ENCODE measurements at regions not wholly inside any gene's neighbourhood (a gene's known extent, or its start where the extent isn't known, plus 50 kb on each side); places are given as distances from the start of the nearest gene placed in this dataset.

DNA sequence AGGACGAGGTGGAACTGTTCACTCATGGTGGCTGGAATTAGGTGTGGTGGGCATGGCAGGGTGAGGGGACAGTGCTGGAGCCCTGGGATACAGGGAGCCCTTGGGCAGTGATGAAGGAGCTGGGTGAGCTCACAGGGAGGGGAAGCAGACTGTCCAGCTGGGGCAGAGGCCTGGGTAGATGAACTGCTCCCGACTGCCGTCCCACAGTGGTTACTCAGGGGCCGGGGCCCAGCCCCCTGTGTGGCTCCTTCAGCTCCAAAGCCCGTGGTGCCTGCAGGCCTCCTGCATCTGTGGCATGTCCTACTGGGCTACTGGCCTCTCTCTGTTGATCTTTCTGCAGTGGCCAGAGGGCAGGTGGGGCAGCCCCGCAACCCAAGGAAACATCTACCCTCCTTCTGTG is 661.1 kb downstream of the NPHP4 start:
- ATAC-seq (peak in 1 of 4 donors; percentile 26), DNase-seq (no peak)
- Histone ChIP-seq H3K36me3 (no peaks in the 10 kb centered on the region), H3K4me3 (no peak overlapping the region), H3K27ac (no peak overlapping the region), H3K27me3 (no peaks in the 10 kb centered on the region), H3K4me1 (no peaks in the 10 kb centered on the region), H3K9me3 (no peaks in the 10 kb centered on the region)
- TF ChIP-seq POLR2A (IDR thresholded peaks at IDR 0.05): no peak
- TF ChIP-seq, protein P1, sequence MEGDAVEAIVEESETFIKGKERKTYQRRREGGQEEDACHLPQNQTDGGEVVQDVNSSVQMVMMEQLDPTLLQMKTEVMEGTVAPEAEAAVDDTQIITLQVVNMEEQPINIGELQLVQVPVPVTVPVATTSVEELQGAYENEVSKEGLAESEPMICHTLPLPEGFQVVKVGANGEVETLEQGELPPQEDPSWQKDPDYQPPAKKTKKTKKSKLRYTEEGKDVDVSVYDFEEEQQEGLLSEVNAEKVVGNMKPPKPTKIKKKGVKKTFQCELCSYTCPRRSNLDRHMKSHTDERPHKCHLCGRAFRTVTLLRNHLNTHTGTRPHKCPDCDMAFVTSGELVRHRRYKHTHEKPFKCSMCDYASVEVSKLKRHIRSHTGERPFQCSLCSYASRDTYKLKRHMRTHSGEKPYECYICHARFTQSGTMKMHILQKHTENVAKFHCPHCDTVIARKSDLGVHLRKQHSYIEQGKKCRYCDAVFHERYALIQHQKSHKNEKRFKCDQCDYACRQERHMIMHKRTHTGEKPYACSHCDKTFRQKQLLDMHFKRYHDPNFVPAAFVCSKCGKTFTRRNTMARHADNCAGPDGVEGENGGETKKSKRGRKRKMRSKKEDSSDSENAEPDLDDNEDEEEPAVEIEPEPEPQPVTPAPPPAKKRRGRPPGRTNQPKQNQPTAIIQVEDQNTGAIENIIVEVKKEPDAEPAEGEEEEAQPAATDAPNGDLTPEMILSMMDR (IDR thresholded peaks at IDR 0.05): no peak
- WGBS (ENCODE audit: insufficient coverage, low coverage, low lambda C conversion rate, missing lambda C conversion rate): 100% methylated on average over 1 of the region's 6 CpGs
- intact Hi-C loops (cut with DNase I): no loop called here

- Histone ChIP-seq H3K4me1 (no peaks in the 10 kb centered on the region), H3K4me3 (no peak overlapping the region), H3K36me3 (no peaks in the 10 kb centered on the region), H3K27ac (no peak overlapping the region), H3K27me3 (no peaks in the 10 kb centered on the region), H3K9me3 (no peaks in the 10 kb centered on the region)
- no peak for DNase-seq
- intact Hi-C loops (cut with DNase I): no loop called here
- ATAC-seq: no peak
- TF ChIP-seq, protein P1 (IDR thresholded peaks at IDR 0.05): no peak
- TF ChIP-seq POLR2A (IDR thresholded peaks at IDR 0.05): no peak
- 41% methylated on average over 6 of the region's 6 CpGs for WGBS (ENCODE audit: insufficient coverage, low coverage, low lambda C conversion rate, missing lambda C conversion rate)
These were observed 663.0 kb downstream of the NPHP4 start for GRCh38 chr1:5329068-5329739.

DNA sequence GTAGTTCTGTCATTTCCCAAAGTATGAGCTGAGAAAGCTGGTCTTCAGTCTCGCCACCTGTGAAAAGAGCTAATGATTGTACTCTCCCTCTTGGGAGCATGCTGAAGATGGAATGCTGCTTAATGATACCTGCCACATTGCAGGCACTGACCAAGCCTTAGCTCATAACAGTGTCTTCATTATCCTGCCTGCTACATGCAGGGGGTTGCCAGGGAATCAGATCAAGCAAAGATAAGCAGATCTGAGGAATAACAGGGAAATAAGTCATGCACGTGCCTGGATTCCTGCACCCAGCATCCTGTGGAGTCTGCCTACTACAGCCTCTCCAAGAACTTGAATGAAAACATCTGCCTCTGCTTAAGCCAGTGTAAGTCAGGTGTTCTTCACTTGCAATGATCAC is 667.3 kb downstream of the NPHP4 start:
- ATAC-seq: no peak
- intact Hi-C loops (cut with DNase I): no loop called here
- Histone ChIP-seq H3K27me3 (no peaks in the 10 kb centered on the region), H3K4me1 (no peaks in the 10 kb centered on the region), H3K36me3 (no peaks in the 10 kb centered on the region), H3K27ac (no peak overlapping the region), H3K9me3 (no peaks in the 10 kb centered on the region), H3K4me3 (no peak overlapping the region)
- 33% methylated on average over 2 of the region's 2 CpGs for WGBS (ENCODE audit: insufficient coverage, low coverage, low lambda C conversion rate, missing lambda C conversion rate)
- TF ChIP-seq, protein P1 (IDR thresholded peaks at IDR 0.05): no peak
- DNase-seq: no peak

DNA sequence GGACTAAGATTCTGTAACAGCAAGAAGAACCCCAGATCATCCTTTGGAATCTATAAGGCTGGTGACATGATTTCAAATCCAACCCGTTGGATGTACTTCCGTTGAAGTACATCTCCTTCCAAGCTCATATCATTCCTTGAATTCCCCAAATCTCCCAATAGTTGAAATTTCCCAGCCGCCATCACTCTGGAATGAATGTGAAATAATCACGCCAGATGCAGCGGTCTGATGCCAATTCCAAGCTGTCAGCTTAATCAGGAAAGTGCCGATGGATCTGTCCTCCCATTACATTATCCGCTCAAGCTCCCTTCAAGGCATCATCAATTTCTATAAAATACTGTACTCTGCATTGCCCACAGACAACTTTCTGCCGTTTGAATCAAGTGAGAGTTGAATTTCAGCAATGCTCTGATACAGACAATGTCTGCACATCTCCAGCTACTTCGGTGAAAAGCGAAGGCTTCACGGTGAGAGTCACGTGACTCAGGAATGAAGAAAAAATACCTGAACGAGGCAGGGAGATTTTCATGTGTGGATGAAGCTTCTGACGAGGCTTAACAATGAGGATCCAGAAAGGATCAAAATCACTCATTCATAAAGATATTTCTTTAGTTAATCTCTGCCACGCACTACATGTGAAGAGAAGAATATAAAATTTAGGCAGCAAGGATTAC is 663.9 kb downstream of the AJAP1 start:
- intact Hi-C loops (cut with DNase I): no loop called here
- no peak for ATAC-seq
- no peak for TF ChIP-seq POLR2A (IDR thresholded peaks at IDR 0.05)
- 63% methylated on average over 13 of the region's 15 CpGs for WGBS (ENCODE audit: insufficient coverage, low coverage, low lambda C conversion rate, missing lambda C conversion rate)
- H3K4me3 ChIP-seq: no peak overlapping the region
- H3K27ac ChIP-seq: no peak overlapping the region
- H3K36me3 ChIP-seq: no peaks in the 10 kb centered on the region
- H3K27me3 ChIP-seq: no peaks in the 10 kb centered on the region
- H3K9me3 ChIP-seq: no peaks in the 10 kb centered on the region
- no peak for DNase-seq
- H3K4me1 ChIP-seq: no peaks in the 10 kb centered on the region

GRCh38 chr1:5317391-5317790 is 663.0 kb downstream of the AJAP1 start:
- ATAC-seq (no peak), DNase-seq (no peak)
- no peak for TF ChIP-seq POLR2A (IDR thresholded peaks at IDR 0.05)
- TF ChIP-seq, protein P1 (IDR thresholded peaks at IDR 0.05): no peak
- Histone ChIP-seq H3K4me1 (no peaks in the 10 kb centered on the region), H3K27ac (no peak overlapping the region), H3K9me3 (no peaks in the 10 kb centered on the region), H3K36me3 (no peaks in the 10 kb centered on the region), H3K27me3 (no peaks in the 10 kb centered on the region), H3K4me3 (no peak overlapping the region)
- intact Hi-C loops (cut with DNase I): no loop called here
- WGBS (ENCODE audit: insufficient coverage, low coverage, low lambda C conversion rate, missing lambda C conversion rate): 47% methylated on average over 4 of the region's 4 CpGs

Measured in right lobe of liver (tissue), 6 donors.